GM03348 (cell line): ENCODE measurements at regions not wholly inside any gene's neighbourhood (a gene's known extent, or its start where the extent isn't known, plus 50 kb on each side); places are given as distances from the start of the nearest gene placed in this dataset.
"Not testable (repeated sequence)": the region's sequence is repeated elsewhere in the genome, so short reads cannot be mapped to it uniquely, and the experiment has no call there.

ENCODE experiments used
- DNase-seq: peaks from one replicate; pipeline ENCODE4 v3.0.0; 2012; ENCODE audit warnings: low spot score

GRCh38 chr14:85075694-85076476, 454.1 kb upstream of the FLRT2 start:
- DNase-seq = no peak

GRCh38 chr14:85077716-85078115, 452.2 kb upstream of the FLRT2 start:
- DNase-seq = not testable (repeated sequence)

DNA sequence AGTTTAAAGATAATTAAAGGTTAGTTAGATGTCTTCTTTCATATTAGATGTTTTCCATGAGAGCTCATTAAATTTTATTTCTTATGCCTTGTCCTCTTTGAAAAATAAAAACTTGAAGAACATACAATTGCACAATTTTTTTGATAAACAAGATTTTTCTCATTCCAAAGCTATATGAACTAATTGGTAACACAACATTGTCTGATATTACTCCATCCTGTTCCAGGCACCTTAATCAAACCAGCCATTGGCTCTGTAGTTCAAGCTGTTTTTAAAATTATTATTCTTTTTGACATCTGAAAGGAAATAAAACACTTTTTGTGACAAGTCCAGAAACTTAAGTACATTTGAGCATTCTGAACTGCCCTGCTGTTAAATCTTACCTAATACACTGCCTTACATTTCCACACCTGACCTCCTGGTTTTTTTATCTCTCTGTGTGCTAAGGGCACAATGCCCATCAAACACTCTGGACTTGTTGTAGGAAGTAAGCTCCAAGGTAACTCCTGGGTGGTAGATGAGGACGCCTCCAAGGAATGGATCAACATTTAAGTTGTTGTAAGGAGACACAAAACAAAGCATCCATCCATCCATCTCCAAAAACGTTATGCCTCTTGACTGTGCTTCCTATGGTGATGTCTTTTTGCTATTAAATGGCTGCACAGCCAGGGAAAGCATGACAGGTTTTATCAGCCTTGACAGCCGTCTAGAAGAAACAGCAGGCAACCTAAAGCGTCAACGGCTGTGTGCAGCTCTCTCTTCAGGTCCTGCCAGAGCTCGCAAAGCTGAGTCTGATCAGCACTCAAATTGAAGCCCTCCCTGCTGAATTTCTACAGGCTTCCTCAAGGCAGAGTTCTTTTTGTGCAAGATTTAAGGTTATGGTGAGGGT, 449.9 kb upstream of the FLRT2 start:
- DNase-seq = no peak

- DNase-seq = no peak
Observed at GRCh38 chr14:85084344-85084743, 445.6 kb upstream of the FLRT2 start.

GRCh38 chr14:85085981-85086380, 444.0 kb upstream of the FLRT2 start:
- DNase-seq = no peak

DNA sequence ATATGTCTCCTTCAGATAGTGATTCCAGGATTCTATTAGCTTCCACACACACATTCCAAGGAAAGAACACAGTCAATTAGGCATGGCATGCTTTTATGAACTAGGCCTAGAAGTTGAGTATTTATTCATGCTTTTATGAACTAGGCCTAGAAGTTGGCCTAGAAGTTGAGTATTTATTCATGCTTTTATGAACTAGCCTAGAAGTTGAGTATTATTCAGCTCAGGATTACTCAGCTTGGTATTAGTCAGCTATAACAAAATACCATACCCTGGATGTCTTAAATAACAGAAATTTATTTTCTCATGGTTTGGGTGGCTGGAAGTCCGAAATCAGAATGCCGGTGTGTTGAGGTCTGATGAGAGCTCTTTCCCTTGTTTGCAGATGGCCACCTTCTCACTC, 442.7 kb upstream of the FLRT2 start:
- DNase-seq = no peak

- peak; percentile 30 for DNase-seq
Observed at GRCh38 chr14:85088192-85088591, 441.8 kb upstream of the FLRT2 start.

DNA sequence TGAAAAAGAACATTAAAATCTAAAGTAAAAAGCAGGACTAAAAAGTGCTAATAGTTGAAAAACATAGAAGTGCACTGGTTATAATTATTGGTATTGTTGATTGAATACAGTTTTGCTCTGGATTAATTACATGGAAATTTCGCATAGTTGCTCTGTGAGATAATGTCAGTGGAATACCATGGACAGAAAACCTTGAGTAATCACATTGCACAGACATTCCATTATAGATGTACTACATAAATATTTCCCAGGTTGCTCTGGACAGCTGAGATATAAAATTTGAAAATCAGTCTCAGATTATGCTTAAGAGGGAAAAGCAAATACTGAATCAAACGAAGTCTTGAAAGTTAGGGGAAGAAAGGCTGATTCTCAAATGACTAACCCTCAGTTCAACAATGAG, 439.3 kb upstream of the FLRT2 start:
- DNase-seq = no peak

DNA sequence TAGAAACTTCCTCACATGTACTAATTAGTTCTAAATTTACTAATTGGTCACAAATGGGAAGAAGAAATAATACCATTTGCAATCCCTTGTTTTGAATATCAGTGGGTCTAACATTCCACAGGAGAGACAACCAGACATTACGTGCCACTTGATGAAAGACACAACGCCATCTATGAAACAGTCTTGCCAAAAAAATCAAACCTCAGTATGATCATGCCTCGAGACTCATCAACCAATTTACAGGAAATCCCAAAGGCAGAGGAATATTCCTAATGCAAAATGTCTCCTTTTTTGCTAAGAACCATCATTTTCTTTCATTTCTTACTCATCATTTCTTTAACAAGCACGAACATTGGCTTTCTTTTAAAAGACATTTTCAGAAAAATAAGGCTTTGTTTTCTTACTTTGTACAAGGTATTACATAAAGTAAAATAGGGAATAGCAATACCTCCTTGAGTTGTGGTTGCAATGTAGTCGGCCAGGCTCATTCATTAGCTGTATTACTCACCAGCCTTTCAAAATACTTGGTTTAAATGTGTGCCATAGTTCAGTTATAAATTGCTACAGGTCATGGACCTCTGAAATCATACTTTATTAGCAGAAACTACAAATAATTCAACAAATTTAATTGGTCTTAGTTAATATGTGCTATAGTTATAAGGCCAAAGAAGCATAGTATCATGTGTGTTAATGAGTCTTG, 436.2 kb upstream of the FLRT2 start:
- peak; percentile 30 for DNase-seq

DNA sequence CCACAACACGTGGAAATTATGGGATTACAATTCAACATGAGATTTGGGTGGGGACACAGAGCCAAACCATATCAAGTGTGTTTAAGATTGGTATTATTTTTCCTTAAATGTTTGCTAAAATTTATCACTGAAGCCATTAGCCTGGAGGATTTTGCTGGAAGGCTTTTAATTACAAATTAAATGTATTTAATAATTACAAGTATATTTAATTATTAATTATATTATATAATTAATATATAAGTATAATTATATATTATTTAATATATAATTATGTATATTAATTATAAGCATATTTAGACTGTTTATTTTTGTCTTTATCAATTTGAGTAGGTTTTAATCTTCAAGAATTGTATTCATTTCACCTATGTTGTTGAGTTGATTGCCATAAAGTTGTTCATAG, 427.4 kb upstream of the FLRT2 start:
- no peak for DNase-seq

DNA sequence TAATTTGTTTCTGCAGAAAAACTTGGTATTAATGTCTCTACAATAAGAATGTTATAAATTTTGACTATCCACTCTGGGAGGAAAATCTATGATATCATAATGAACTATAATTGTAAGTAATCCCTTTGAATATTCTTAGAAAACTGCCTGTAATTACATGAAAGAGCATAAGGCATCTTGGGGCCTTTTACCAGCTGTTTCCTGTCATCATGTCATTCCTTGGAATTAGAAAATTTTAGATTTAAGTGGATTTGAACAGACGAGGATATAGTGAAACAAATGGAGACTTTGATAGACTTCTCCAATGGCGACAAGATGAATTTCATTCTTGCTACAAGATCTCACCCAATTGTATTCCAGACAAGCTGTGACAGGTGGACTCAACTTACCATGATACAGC, 423.4 kb upstream of the FLRT2 start:
- DNase-seq = no peak

DNA sequence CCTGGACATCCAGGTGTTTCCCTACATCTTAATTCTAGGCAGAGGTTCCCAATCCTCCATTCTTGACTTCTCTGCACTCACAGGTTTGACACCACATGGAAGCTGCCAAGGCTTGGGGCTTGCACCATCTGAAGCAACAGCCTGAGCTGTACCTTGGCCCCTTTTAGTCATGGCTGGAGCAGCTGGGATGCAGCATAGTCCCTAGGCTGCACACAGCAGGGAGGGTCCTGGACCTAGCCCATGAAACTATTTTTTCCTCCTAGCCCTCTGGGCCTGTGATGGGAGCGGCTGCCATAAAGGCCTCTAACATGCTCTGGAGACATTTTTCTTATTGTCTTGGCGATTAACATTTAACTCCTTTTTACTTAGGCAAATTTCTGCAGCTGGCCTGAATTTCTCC, 417.2 kb upstream of the FLRT2 start:
- no peak for DNase-seq

- DNase-seq = no peak
Observed at GRCh38 chr14:85115921-85116320, 414.0 kb upstream of the FLRT2 start.

DNA sequence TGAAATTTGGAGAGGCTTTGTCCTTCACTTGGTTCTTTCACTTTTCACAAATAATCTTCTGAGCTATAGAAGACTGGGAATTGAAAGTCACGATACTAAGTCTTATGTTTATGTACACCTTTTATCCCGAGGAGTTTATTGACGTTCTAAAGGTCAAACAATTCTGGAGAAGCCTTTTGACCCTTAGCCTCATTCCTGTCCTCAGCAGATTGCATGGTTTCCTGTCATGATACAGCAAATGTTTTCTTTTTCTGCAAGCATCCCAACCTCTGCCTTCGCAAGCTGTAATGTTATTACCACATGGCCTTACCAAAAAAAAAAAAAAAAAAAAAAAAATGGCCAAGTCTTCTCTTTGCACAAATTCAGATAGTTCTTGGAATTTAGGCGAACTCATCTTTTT, 411.7 kb upstream of the FLRT2 start:
- DNase-seq = no peak

DNA sequence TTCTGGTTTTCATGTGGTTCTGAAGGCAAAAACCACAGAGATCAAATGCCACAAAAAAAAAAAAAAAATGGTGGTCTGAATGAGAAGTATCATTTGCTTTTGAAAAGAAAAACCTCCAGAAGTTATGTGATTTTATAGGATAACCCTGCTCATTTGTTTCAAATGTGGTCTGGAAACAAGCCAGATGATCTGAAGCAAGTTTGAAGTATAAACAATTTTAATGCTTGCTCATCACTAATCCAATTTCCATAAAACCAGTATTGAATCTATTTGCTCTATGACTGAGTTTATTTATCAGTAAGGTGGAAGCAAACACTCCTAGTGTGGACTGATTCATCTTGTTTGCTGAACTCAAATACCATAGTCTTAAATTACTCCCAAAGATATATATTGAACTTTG, 407.3 kb upstream of the FLRT2 start:
- no peak for DNase-seq

- DNase-seq = no peak
Observed at GRCh38 chr14:85123755-85124154, 406.2 kb upstream of the FLRT2 start.

GRCh38 chr14:85124631-85125290, 405.2 kb upstream of the FLRT2 start:
- DNase-seq = no peak

DNA sequence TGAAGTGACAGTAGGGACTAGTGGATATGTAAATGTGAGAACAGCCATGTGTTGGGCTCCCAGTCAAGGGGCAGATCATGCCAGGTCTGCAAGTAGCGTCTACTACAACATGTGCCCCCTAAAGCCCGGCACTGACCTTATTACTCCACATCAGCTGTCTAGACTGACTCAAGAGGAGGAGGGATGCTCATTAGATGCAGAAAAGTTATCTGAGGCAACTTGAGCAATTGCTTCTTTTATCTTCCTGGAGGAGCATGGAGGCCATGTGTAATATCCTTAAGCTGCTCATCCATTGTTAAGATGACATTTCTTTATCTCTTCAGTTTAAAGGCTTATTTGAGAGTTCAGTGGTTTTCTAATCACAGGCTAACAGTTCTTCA, 404.7 kb upstream of the FLRT2 start:
- no peak for DNase-seq

- DNase-seq = no peak
Observed at GRCh38 chr14:85129921-85130320, 400.0 kb upstream of the FLRT2 start.

GRCh38 chr14:85131226-85131922, 398.6 kb upstream of the FLRT2 start:
- no peak for DNase-seq

DNA sequence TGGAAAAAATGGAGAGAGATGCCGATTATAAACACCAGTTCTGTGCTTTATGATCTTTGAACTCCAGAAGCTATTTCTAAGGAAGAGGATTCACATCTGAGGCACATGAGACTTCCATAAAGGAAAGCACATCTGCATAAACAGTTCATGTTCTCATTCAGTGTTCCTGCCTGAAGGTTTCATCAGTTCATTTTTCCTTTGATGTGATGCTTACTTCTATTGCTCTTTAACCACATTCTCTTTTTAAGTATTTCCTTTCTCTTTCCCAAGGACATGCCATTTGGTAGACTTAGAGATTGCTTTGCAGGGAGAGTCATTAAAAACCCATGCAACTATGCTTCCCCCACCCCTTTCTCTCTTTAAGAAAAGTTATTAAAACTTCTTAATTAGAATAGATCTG, 387.0 kb upstream of the FLRT2 start:
- DNase-seq = no peak

DNA sequence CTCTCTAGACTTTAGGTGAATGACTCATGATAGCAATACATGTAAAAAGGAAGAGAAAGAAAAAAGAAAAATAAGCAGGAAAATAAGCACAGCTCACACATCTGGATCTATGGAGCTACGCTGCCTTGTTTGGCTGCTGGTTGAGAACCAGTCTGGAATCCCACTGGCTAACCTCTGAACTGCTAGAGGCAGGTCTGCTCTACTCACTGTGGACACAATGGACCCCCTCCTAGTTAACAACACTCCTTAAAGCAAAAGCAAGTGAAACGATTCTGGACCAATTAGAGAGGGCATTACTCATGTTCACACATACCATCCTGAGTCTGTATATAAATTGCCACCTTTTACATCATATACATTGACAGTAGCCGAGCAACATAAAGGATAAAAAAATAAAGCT, 383.2 kb upstream of the FLRT2 start:
- DNase-seq = no peak
